GM18505 (cell line): ENCODE measurements at regions not wholly inside any gene's neighbourhood (a gene's known extent, or its start where the extent isn't known, plus 50 kb on each side); places are given as distances from the start of the nearest gene placed in this dataset.
"Not testable (repeated sequence)": the region's sequence is repeated elsewhere in the genome, so short reads cannot be mapped to it uniquely, and the experiment has no call there.

Experiments
- ATAC-seq: cut with Tn5 transposase; IDR thresholded peaks from one replicate; pipeline ENCODE4 v1.9.1; 2021; ENCODE audit not compliant: unreplicated experiment
- POLR2A ChIP-seq: IDR thresholded peaks from 4 replicates; pipeline ENCODE4 v1.6.1; 2011; ENCODE audit warnings: borderline replicate concordance; ENCODE audit not compliant: insufficient read depth, insufficient read length; ENCODE audit errors: extremely low read depth

GRCh38 chr12:124699909-124700308, 132.5 kb upstream of the NCOR2 start:
- no peak for TF ChIP-seq POLR2A
- ATAC-seq: no peak

GRCh38 chr12:124698998-124699305, 131.5 kb upstream of the NCOR2 start:
- no peak for TF ChIP-seq POLR2A
- ATAC-seq: no peak

- no peak for ATAC-seq
- TF ChIP-seq POLR2A: no peak
Observed at GRCh38 chr12:124698211-124698997, 131.0 kb upstream of the NCOR2 start.

- ATAC-seq: not testable (repeated sequence)
Observed at GRCh38 chr12:124697722-124698121, 130.3 kb upstream of the NCOR2 start.

- TF ChIP-seq POLR2A: no peak
- ATAC-seq: no peak
Observed at GRCh38 chr12:124696693-124697476, 129.5 kb upstream of the NCOR2 start.

GRCh38 chr12:124695861-124696260, 128.4 kb upstream of the NCOR2 start:
- ATAC-seq: no peak
- TF ChIP-seq POLR2A: no peak

- ATAC-seq: no peak
Observed at GRCh38 chr12:124694846-124695497, 127.6 kb upstream of the NCOR2 start.

GRCh38 chr12:124694250-124694649, 126.8 kb upstream of the NCOR2 start:
- ATAC-seq: peak; percentile 70
- no peak for TF ChIP-seq POLR2A

More at GRCh38 chr12:124694846-124695497, 127.6 kb upstream of the NCOR2 start:
- TF ChIP-seq POLR2A: no peak

GRCh38 chr12:124693111-124693723, 125.8 kb upstream of the NCOR2 start:
- ATAC-seq: no peak

GRCh38 chr12:124692443-124692842, 125.0 kb upstream of the NCOR2 start:
- no peak for TF ChIP-seq POLR2A
- no peak for ATAC-seq

More at GRCh38 chr12:124693111-124693723, 125.8 kb upstream of the NCOR2 start:
- TF ChIP-seq POLR2A: no peak

- ATAC-seq: no peak
- TF ChIP-seq POLR2A: no peak
Observed at GRCh38 chr12:124691429-124691828, 124.0 kb upstream of the NCOR2 start.

GRCh38 chr12:124689631-124690030, 122.2 kb upstream of the NCOR2 start:
- no peak for TF ChIP-seq POLR2A
- no peak for ATAC-seq

- no peak for ATAC-seq
- TF ChIP-seq POLR2A: no peak
Observed at GRCh38 chr12:124688356-124688992, 121.1 kb upstream of the NCOR2 start.

- no peak for TF ChIP-seq POLR2A
- ATAC-seq: no peak
Observed at GRCh38 chr12:124687917-124688316, 120.5 kb upstream of the NCOR2 start.
